ENCODE measurements at regions not wholly inside any gene's neighbourhood (a gene's known extent, or its start where the extent isn't known, plus 50 kb on each side); places are given as distances from the start of the nearest gene placed in this dataset.

- no peak for DNase-seq (ENCODE audit: low read depth in 2 of 2)
Observed at GRCh38 chr3:102529452-102529851, 94.6 kb downstream of the ZPLD1 start.

- DNase-seq (ENCODE audit: low read depth in 2 of 2): no peak
Observed at GRCh38 chr3:102530415-102531181, 95.8 kb downstream of the ZPLD1 start.

- DNase-seq (ENCODE audit: low read depth in 2 of 2): no peak
Observed at GRCh38 chr3:102531686-102532085, 96.9 kb downstream of the ZPLD1 start.

- no peak for DNase-seq (ENCODE audit: low read depth in 2 of 2)
Observed at GRCh38 chr3:102532901-102533300, 98.1 kb downstream of the ZPLD1 start.

GRCh38 chr3:102533784-102534183 lies 99.0 kb downstream of the ZPLD1 start:
- no peak for DNase-seq (ENCODE audit: low read depth in 2 of 2)

GRCh38 chr3:102536456-102536855 lies 101.6 kb downstream of the ZPLD1 start:
- DNase-seq (ENCODE audit: low read depth in 2 of 2): no peak

- DNase-seq (ENCODE audit: low read depth in 2 of 2): no peak
Observed at GRCh38 chr3:102537123-102537522, 102.3 kb downstream of the ZPLD1 start.

- no peak for DNase-seq (ENCODE audit: low read depth in 2 of 2)
Observed at GRCh38 chr3:102544741-102545140, 109.9 kb downstream of the ZPLD1 start.

- no peak for DNase-seq (ENCODE audit: low read depth in 2 of 2)
Observed at GRCh38 chr3:102545276-102545675, 110.5 kb downstream of the ZPLD1 start.

- no peak for DNase-seq (ENCODE audit: low read depth in 2 of 2)
Observed at GRCh38 chr3:102553876-102554275, 119.1 kb downstream of the ZPLD1 start.

GRCh38 chr3:102570511-102570910 lies 135.7 kb downstream of the ZPLD1 start:
- no peak for DNase-seq (ENCODE audit: low read depth in 2 of 2)

- DNase-seq (ENCODE audit: low read depth in 2 of 2): no peak
Observed at GRCh38 chr3:102571006-102571405, 136.2 kb downstream of the ZPLD1 start.

- DNase-seq (ENCODE audit: low read depth in 2 of 2): no peak
Observed at GRCh38 chr3:102571720-102572384, 137.0 kb downstream of the ZPLD1 start.

GRCh38 chr3:102573483-102574028 lies 138.7 kb downstream of the ZPLD1 start:
- no peak for DNase-seq (ENCODE audit: low read depth in 2 of 2)

- no peak for DNase-seq (ENCODE audit: low read depth in 2 of 2)
Observed at GRCh38 chr3:102574355-102574754, 139.5 kb downstream of the ZPLD1 start.

- DNase-seq (ENCODE audit: low read depth in 2 of 2): no peak
Observed at GRCh38 chr3:102576651-102577050, 141.8 kb downstream of the ZPLD1 start.

GRCh38 chr3:102577082-102577789 lies 142.4 kb downstream of the ZPLD1 start:
- no peak for DNase-seq (ENCODE audit: low read depth in 2 of 2)

GRCh38 chr3:102580760-102581159 lies 145.9 kb downstream of the ZPLD1 start:
- no peak for DNase-seq (ENCODE audit: low read depth in 2 of 2)

- DNase-seq (ENCODE audit: low read depth in 2 of 2): no peak
Observed at GRCh38 chr3:102586485-102586884, 151.7 kb downstream of the ZPLD1 start.

GRCh38 chr3:102593812-102594602 lies 159.2 kb downstream of the ZPLD1 start:
- no peak for DNase-seq (ENCODE audit: low read depth in 2 of 2)

GRCh38 chr3:102595057-102595456 lies 160.2 kb downstream of the ZPLD1 start:
- DNase-seq (ENCODE audit: low read depth in 2 of 2): no peak
